ENCODE measurements at regions not wholly inside any gene's neighbourhood (a gene's known extent, or its start where the extent isn't known, plus 50 kb on each side); places are given as distances from the start of the nearest gene placed in this dataset.
"Not testable (repeated sequence)": the region's sequence is repeated elsewhere in the genome, so short reads cannot be mapped to it uniquely, and the experiment has no call there.

- DNase-seq (ENCODE audit: low read depth in 2 of 2): no peak
These were observed 191.5 kb downstream of the MCHR2 start for GRCh38 chr6:99802396-99803031.

- no peak for DNase-seq (ENCODE audit: low read depth in 2 of 2)
These were observed 185.0 kb downstream of the MCHR2 start for GRCh38 chr6:99808992-99809391.

GRCh38 chr6:99810295-99810694 lies 183.7 kb downstream of the MCHR2 start:
- DNase-seq (ENCODE audit: low read depth in 2 of 2): no peak

- DNase-seq (ENCODE audit: low read depth in 2 of 2): no peak
These were observed 182.9 kb downstream of the MCHR2 start for GRCh38 chr6:99810942-99811620.

GRCh38 chr6:99811636-99812035 lies 182.4 kb downstream of the MCHR2 start:
- DNase-seq (ENCODE audit: low read depth in 2 of 2): no peak

GRCh38 chr6:99813565-99813964 lies 180.5 kb downstream of the MCHR2 start:
- no peak for DNase-seq (ENCODE audit: low read depth in 2 of 2)

- DNase-seq (ENCODE audit: low read depth in 2 of 2): no peak
These were observed 179.6 kb downstream of the MCHR2 start for GRCh38 chr6:99814230-99814928.

GRCh38 chr6:99816795-99817194 lies 177.2 kb downstream of the MCHR2 start:
- DNase-seq (ENCODE audit: low read depth in 2 of 2): no peak

- DNase-seq (ENCODE audit: low read depth in 2 of 2): no peak
These were observed 175.9 kb downstream of the MCHR2 start for GRCh38 chr6:99818161-99818560.

- no peak for DNase-seq (ENCODE audit: low read depth in 2 of 2)
These were observed 174.2 kb downstream of the MCHR2 start for GRCh38 chr6:99819853-99820252.

- DNase-seq (ENCODE audit: low read depth in 2 of 2): no peak
These were observed 172.9 kb downstream of the MCHR2 start for GRCh38 chr6:99821164-99821563.

GRCh38 chr6:99822741-99823512 lies 171.1 kb downstream of the MCHR2 start:
- DNase-seq (ENCODE audit: low read depth in 2 of 2): no peak

- DNase-seq (ENCODE audit: low read depth in 2 of 2): not testable (repeated sequence)
These were observed 170.3 kb downstream of the MCHR2 start for GRCh38 chr6:99823513-99824235.

- DNase-seq (ENCODE audit: low read depth in 2 of 2): no peak
These were observed 161.0 kb downstream of the MCHR2 start for GRCh38 chr6:99833034-99833433.

GRCh38 chr6:99836471-99836870 lies 157.6 kb downstream of the MCHR2 start:
- no peak for DNase-seq (ENCODE audit: low read depth in 2 of 2)

- DNase-seq (ENCODE audit: low read depth in 2 of 2): no peak
These were observed 155.4 kb downstream of the MCHR2 start for GRCh38 chr6:99838607-99839006.

GRCh38 chr6:99841297-99841696 lies 152.7 kb downstream of the MCHR2 start:
- no peak for DNase-seq (ENCODE audit: low read depth in 2 of 2)

- DNase-seq (ENCODE audit: low read depth in 2 of 2): no peak
These were observed 148.0 kb downstream of the MCHR2 start for GRCh38 chr6:99846006-99846405.

- no peak for DNase-seq (ENCODE audit: low read depth in 2 of 2)
These were observed 143.2 kb downstream of the MCHR2 start for GRCh38 chr6:99850841-99851240.

- DNase-seq (ENCODE audit: low read depth in 2 of 2): no peak
These were observed 142.0 kb downstream of the MCHR2 start for GRCh38 chr6:99852031-99852430.

- DNase-seq (ENCODE audit: low read depth in 2 of 2): no peak
These were observed 127.0 kb downstream of the MCHR2 start for GRCh38 chr6:99867026-99867425.

Data from activated CD4-positive, alpha-beta T cell treated with anti-CD3 and anti-CD28 coated beads for 24 hours (primary cell).